RWPE1 (cell line): ENCODE measurements at regions not wholly inside any gene's neighbourhood (a gene's known extent, or its start where the extent isn't known, plus 50 kb on each side); places are given as distances from the start of the nearest gene placed in this dataset.

Source experiments
- CTCF ChIA-PET: fragments of 350-600 bp; sonication (Branson Sonifier 250); formaldehyde crosslinking; extraction: SDS; loops from one replicate; lab custom pipeline; 2021; lab: Yijun Ruan, JAX
- POLR2A ChIA-PET: fragments of 400-600 bp; formaldehyde crosslinking; extraction: SDS; loops from one replicate; lab custom pipeline; 2020; ENCODE audit warnings: antibody characterized with exemption; ENCODE audit not compliant: low non-redundant PET; lab: Yijun Ruan, JAX
- DNase-seq: peaks from one replicate; pipeline ENCODE4 v3.0.0; 2012; ENCODE audit warnings: low spot score
- H3K27ac ChIP-seq: fragments of 450-650 bp; 2 replicates; pipeline ENCODE4 v1.5.1; 2017
- TF ChIP-seq, protein P1 (sequence below): fragments of 450-650 bp; conservative IDR thresholded peaks from 2 replicates; pipeline ENCODE4 v1.5.1; 2017; ENCODE audit warnings: low read depth, mild to moderate bottlenecking

DNA sequence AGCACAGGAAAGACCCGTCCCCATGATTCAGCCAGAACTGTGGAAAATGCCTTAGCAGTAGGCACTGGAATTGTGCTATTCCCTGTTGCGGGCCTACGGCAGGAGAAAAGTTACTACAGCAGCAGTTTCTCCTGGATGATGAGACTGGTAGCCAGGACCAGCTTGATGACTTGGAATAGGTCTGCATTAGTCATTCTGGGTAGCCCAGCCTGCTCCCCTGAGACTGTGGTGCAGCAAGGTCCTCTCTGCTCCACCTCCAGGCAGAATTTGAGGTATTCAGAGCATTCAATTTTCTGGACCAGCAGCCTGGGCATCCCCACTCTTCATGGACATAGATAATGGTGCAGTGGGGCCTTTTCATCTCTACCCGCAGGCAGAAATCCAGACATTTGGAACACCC is 490.0 kb downstream of the SH2D4B start:
- no peak overlapping the region for H3K27ac ChIP-seq
- ChIA-PET POLR2A (no interaction called here), CTCF (no interaction called here)
- TF ChIP-seq, protein P1, sequence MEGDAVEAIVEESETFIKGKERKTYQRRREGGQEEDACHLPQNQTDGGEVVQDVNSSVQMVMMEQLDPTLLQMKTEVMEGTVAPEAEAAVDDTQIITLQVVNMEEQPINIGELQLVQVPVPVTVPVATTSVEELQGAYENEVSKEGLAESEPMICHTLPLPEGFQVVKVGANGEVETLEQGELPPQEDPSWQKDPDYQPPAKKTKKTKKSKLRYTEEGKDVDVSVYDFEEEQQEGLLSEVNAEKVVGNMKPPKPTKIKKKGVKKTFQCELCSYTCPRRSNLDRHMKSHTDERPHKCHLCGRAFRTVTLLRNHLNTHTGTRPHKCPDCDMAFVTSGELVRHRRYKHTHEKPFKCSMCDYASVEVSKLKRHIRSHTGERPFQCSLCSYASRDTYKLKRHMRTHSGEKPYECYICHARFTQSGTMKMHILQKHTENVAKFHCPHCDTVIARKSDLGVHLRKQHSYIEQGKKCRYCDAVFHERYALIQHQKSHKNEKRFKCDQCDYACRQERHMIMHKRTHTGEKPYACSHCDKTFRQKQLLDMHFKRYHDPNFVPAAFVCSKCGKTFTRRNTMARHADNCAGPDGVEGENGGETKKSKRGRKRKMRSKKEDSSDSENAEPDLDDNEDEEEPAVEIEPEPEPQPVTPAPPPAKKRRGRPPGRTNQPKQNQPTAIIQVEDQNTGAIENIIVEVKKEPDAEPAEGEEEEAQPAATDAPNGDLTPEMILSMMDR: no peak
- no peak for DNase-seq

DNA sequence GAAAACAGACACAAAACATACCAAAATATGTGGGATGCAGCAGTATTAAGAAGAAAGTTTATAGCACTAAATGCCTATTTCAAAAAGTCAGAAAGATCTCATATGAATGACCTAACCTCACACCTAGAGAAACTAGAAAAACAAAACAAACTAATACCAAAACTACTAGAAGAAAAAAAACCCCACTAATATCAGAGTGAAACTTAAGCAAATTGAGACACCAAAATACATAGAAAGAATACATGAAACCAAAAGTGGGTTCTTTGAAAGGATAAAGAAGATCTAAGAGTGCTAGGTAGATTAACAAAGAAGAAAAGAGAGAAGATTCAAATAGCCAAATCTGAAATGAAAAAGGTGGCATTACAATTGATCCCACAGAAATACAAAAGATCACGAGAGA is 494.1 kb downstream of the SH2D4B start:
- CTCF ChIA-PET: interaction anchor here (0.6 kb wide), 1 partner anchor 176 kb away, joined by 3 read pairs; no protein-coding TSS in a partner anchor

DNA sequence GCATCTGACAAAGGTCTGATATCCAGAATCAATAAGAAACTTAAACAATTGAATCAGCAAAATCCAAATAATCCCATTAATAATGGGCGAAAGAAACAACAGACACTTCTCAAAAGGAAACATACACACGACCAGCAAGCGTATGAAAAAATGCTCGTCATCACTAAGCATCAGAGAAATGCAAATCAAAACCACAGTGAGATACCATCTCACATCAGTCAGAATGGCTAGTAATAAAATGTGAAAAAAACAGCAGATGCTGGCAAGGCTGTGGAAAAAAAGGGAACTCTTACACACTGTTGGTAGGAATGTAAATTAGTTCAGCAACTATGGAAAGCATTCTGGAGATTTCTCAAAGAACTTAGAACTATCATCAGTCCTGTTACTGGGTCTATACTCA is 496.7 kb downstream of the SH2D4B start:
- ChIA-PET CTCF (no interaction called here), POLR2A (no interaction called here)
- DNase-seq: no peak
- TF ChIP-seq, protein P1: no peak
- no peak overlapping the region for H3K27ac ChIP-seq

More for the DNA sequence above, 494.1 kb downstream of the SH2D4B start:
- DNase-seq: no peak
- POLR2A ChIA-PET: no interaction called here
- no peak overlapping the region for H3K27ac ChIP-seq
- TF ChIP-seq, protein P1: no peak

DNA sequence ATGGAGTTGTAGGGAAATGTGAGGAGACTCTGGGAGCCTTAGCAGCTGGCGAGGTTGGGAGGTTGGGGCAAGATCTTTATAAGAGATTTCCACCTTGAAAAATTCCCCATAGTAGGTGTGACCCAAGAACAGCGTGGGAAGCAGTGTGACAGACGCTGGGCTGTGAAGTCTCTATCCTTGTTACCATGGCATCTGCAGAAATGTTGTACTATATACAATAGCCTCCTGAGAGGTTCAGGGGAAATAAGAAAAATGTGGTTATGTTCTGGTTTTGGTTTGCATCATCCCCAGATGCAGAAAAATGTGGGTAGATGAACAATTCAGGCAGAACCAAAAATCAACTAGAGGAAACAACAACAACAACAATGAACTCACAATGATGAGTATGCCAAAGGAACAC is 498.6 kb downstream of the SH2D4B start:
- TF ChIP-seq, protein P1: no peak
- ChIA-PET POLR2A (no interaction called here), CTCF (no interaction called here)
- H3K27ac ChIP-seq: no peak overlapping the region
- no peak for DNase-seq

DNA sequence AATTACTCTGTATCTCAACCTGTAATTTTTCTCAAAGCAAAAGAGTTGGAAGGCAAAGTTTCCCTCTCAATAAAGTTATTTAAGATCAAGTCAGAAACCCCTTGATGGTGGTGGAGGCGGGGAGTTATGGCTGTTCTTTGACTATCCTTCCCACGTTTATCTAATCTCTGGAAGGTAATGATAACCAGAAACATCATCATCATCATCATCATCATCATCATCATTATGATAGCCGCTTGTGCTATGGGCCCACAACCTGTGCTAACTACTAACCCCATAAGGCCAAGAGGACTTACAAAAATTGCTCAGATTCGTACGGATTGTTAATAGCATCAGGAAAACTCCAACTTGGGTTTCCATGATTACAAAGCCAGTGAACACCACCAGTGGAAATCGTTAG is 502.3 kb downstream of the SH2D4B start:
- H3K27ac ChIP-seq: no peak overlapping the region
- TF ChIP-seq, protein P1: no peak
- no peak for DNase-seq
- ChIA-PET POLR2A (no interaction called here), CTCF (interaction anchor here (0.5 kb wide), 1 partner anchor 139 kb away, joined by 3 read pairs; no protein-coding TSS in a partner anchor)

DNA sequence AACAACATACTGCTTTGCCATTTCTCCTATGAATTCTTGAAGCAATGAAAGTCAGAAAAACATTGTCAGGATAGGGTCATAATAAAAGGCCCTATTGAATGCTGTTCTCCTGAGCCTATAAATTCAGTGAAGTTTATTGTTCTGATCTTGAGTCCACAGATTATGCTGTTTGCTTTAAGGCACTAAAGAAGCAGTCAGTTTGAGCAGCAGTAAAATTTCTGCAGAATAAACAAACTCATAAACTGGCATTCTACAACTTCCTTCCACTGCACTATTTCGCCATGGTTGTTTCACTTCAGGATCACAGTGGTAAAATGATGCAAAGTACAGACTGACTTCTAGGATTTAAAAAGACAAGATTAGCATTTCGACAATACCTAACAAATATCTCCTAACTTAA is 503.2 kb downstream of the SH2D4B start:
- ChIA-PET POLR2A (no interaction called here), CTCF (no interaction called here)
- H3K27ac ChIP-seq: no peak overlapping the region
- DNase-seq: no peak
- TF ChIP-seq, protein P1: no peak
